AG09309 (cell line): ENCODE measurements at regions not wholly inside any gene's neighbourhood (a gene's known extent, or its start where the extent isn't known, plus 50 kb on each side); places are given as distances from the start of the nearest gene placed in this dataset.
"Not testable (repeated sequence)": the region's sequence is repeated elsewhere in the genome, so short reads cannot be mapped to it uniquely, and the experiment has no call there.

Source experiments
- DNase-seq: peaks from one replicate; pipeline ENCODE4 v3.0.0-alpha.2; 2010; ENCODE audit warnings: low read depth
- H3K4me3 ChIP-seq: 2 replicates; pipeline ENCODE4 v1.5.1; 2011; ENCODE audit warnings: mild to moderate bottlenecking, low read depth, low read length, moderate library complexity; ENCODE audit not compliant: control insufficient read depth
- CTCF ChIP-seq: IDR thresholded peaks from 2 replicates; pipeline ENCODE4 v1.5.1; 2011; ENCODE audit warnings: mild to moderate bottlenecking, low read depth, low read length, inconsistent platforms; ENCODE audit not compliant: insufficient read depth, control insufficient read depth; ENCODE audit errors: missing control alignments

GRCh38 chr7:45331563-45331962 lies 174.0 kb downstream of the RAMP3 start:
- DNase-seq, result no peak
- H3K4me3 ChIP-seq, result no peak overlapping the region
- TF ChIP-seq CTCF, result no peak

- not testable (repeated sequence) for DNase-seq, H3K4me3 ChIP-seq
Measured at GRCh38 chr7:45335024-45335423, 177.4 kb downstream of the RAMP3 start.

GRCh38 chr7:45342236-45342635 lies 184.6 kb downstream of the RAMP3 start:
- TF ChIP-seq CTCF, result no peak
- no peak for DNase-seq
- H3K4me3 ChIP-seq, result no peak overlapping the region

GRCh38 chr7:45343746-45344145 lies 186.2 kb downstream of the RAMP3 start:
- no peak for TF ChIP-seq CTCF
- H3K4me3 ChIP-seq, result no peak overlapping the region
- no peak for DNase-seq

GRCh38 chr7:45347804-45348203 lies 190.2 kb downstream of the RAMP3 start:
- TF ChIP-seq CTCF, result no peak
- DNase-seq, result peak; percentile 37
- H3K4me3 ChIP-seq, result no peak overlapping the region

GRCh38 chr7:45349090-45349489 lies 191.5 kb downstream of the RAMP3 start:
- no peak overlapping the region for H3K4me3 ChIP-seq
- no peak for TF ChIP-seq CTCF
- no peak for DNase-seq

GRCh38 chr7:45350896-45351295 lies 193.3 kb downstream of the RAMP3 start:
- no peak for DNase-seq
- no peak overlapping the region for H3K4me3 ChIP-seq
- no peak for TF ChIP-seq CTCF
